Lower lobe of right lung (tissue), 2 donors: ENCODE measurements at regions not wholly inside any gene's neighbourhood (a gene's known extent, or its start where the extent isn't known, plus 50 kb on each side); places are given as distances from the start of the nearest gene placed in this dataset.

ENCODE experiments used
- ATAC-seq, 2 donors: fragments of 200-7000 bp; cut with Tn5 transposase; one replicate each; pipeline ENCODE4 v1.9.1; 2020 to 2022; ENCODE audit warnings: mild to moderate bottlenecking in 2 of 2, moderate library complexity in 2 of 2
- DNase-seq: peaks from one replicate; pipeline ENCODE4 v3.0.0-alpha.2; 2020
- H3K27ac ChIP-seq: fragments of 200-600 bp; one replicate; pipeline ENCODE4 v1.8.0; 2022
- H3K27me3 ChIP-seq: fragments of 200-600 bp; one replicate; pipeline ENCODE4 v1.8.0; 2022; ENCODE audit warnings: low read depth
- H3K36me3 ChIP-seq: fragments of 200-600 bp; one replicate; pipeline ENCODE4 v1.8.0; 2022; ENCODE audit warnings: mild to moderate bottlenecking
- H3K4me1 ChIP-seq: fragments of 200-600 bp; one replicate; pipeline ENCODE4 v1.8.0; 2022
- H3K4me3 ChIP-seq: fragments of 200-600 bp; one replicate; pipeline ENCODE4 v1.8.0; 2022; ENCODE audit warnings: mild to moderate bottlenecking
- H3K9me3 ChIP-seq: fragments of 200-600 bp; one replicate; pipeline ENCODE4 v1.8.0; 2022
- CTCF ChIP-seq: fragments of 200-600 bp; IDR thresholded peaks from one replicate; pipeline ENCODE4 v1.8.0; 2022; ENCODE audit warnings: antibody characterized with exemption, mild to moderate bottlenecking
- intact Hi-C: fragments of 100-400 bp; cut with DNase I; formaldehyde crosslinking; loops from one replicate; pipeline ENCODE4 v1.11.0; 2022
- donor health status: DM: no; HTN: yes; CAD: no; lungs with severe emphysema.

GRCh38 chr15:37820380-37821128, 113.9 kb upstream of the TMCO5A start:
- Histone ChIP-seq H3K4me3 (no peak overlapping the region), H3K27me3 (no peaks in the 10 kb centered on the region), H3K9me3 (no peaks in the 10 kb centered on the region), H3K36me3 (no peaks in the 10 kb centered on the region), H3K27ac (no peak overlapping the region), H3K4me1 (no peaks in the 10 kb centered on the region)
- ATAC-seq: no peak
- no peak for DNase-seq
- intact Hi-C loops: no loop called here
- no peak for TF ChIP-seq CTCF

GRCh38 chr15:37823601-37824275, 110.7 kb upstream of the TMCO5A start:
- no peak for TF ChIP-seq CTCF
- DNase-seq (no peak), ATAC-seq (no peak)
- intact Hi-C loops: no loop called here
- no peak overlapping the region for H3K27ac ChIP-seq
- no peaks in the 10 kb centered on the region for H3K36me3 ChIP-seq
- H3K9me3 ChIP-seq: no peaks in the 10 kb centered on the region
- H3K27me3 ChIP-seq: no peaks in the 10 kb centered on the region
- H3K4me1 ChIP-seq: no peaks in the 10 kb centered on the region
- H3K4me3 ChIP-seq: no peak overlapping the region

- H3K27ac ChIP-seq: no peak overlapping the region
- ATAC-seq: peak; percentile 28 to 47
- no peaks in the 10 kb centered on the region for H3K27me3 ChIP-seq
- no peaks in the 10 kb centered on the region for H3K4me1 ChIP-seq
- TF ChIP-seq CTCF: no peak
- no peak for DNase-seq
- H3K36me3 ChIP-seq: no peaks in the 10 kb centered on the region
- no peak overlapping the region for H3K4me3 ChIP-seq
- intact Hi-C loops: no loop called here
- H3K9me3 ChIP-seq: no peaks in the 10 kb centered on the region
Observed at GRCh38 chr15:37824717-37825382, 109.6 kb upstream of the TMCO5A start.

- intact Hi-C loops: no loop called here
- Histone ChIP-seq H3K27me3 (no peaks in the 10 kb centered on the region), H3K27ac (no peak overlapping the region), H3K4me3 (no peak overlapping the region), H3K4me1 (no peaks in the 10 kb centered on the region), H3K9me3 (no peaks in the 10 kb centered on the region), H3K36me3 (no peaks in the 10 kb centered on the region)
- ATAC-seq (no peak), DNase-seq (no peak)
- TF ChIP-seq CTCF: no peak
Observed at GRCh38 chr15:37837276-37837675, 97.2 kb upstream of the TMCO5A start.

GRCh38 chr15:37847776-37848175, 86.7 kb upstream of the TMCO5A start:
- Histone ChIP-seq H3K27ac (no peak overlapping the region), H3K27me3 (no peaks in the 10 kb centered on the region), H3K9me3 (no peaks in the 10 kb centered on the region), H3K36me3 (no peaks in the 10 kb centered on the region), H3K4me1 (no peaks in the 10 kb centered on the region), H3K4me3 (no peak overlapping the region)
- TF ChIP-seq CTCF: no peak
- ATAC-seq: no peak
- no peak for DNase-seq
- intact Hi-C loops: no loop called here
